ENCODE measurements at regions not wholly inside any gene's neighbourhood (a gene's known extent, or its start where the extent isn't known, plus 50 kb on each side); places are given as distances from the start of the nearest gene placed in this dataset.

- H3K9me3 ChIP-seq (ENCODE audit: insufficient read depth, low read depth, low read length): peaks cover 10% of the 10 kb centered on the region; the same call in 1 of the 2 replicates
- H3K9ac ChIP-seq (ENCODE audit: low read depth, low read length, poor library complexity, severe bottlenecking): no peak overlapping the region
- no peaks in the 10 kb centered on the region for H3K36me3 ChIP-seq (ENCODE audit: insufficient read depth, low read length)
- H4K20me1 ChIP-seq (ENCODE audit: insufficient read depth, low read length, poor library complexity, severe bottlenecking): no peaks in the 10 kb centered on the region
- no peaks in the 10 kb centered on the region for H3K79me2 ChIP-seq (ENCODE audit: insufficient read depth, low read length)
- no peaks in the 10 kb centered on the region for H3K9me2 ChIP-seq (replicated peaks; ENCODE audit: low read depth, low read length)
- H3K27me3 ChIP-seq (ENCODE audit: insufficient read depth, low read length, poor library complexity, severe bottlenecking): no peaks in the 10 kb centered on the region
- no peak overlapping the region for H2AFZ ChIP-seq (ENCODE audit: low read length)
- no peaks in the 10 kb centered on the region for H3F3A ChIP-seq (ENCODE audit: low read depth)
- no peak overlapping the region for H3K4me3 ChIP-seq (ENCODE audit: low read length, poor library complexity, severe bottlenecking)
- TF ChIP-seq CTCF (conservative IDR thresholded peaks at IDR 0.05; ENCODE audit: low read length) (no peak), EZH2phosphoT487 (IDR thresholded peaks at IDR 0.05; ENCODE audit: borderline replicate concordance) (no peak)
- no peaks in the 10 kb centered on the region for H3K4me1 ChIP-seq (ENCODE audit: insufficient read depth, low read length, poor library complexity, severe bottlenecking)
- no peak overlapping the region for H3K4me2 ChIP-seq (ENCODE audit: low read depth, low read length, poor library complexity, severe bottlenecking)
Measured at GRCh38 chr18:33863912-33864311, 285.9 kb downstream of the ASXL3 start.

- H3K4me1 ChIP-seq (ENCODE audit: insufficient read depth, low read length, poor library complexity, severe bottlenecking): no peaks in the 10 kb centered on the region
- H4K20me1 ChIP-seq (ENCODE audit: insufficient read depth, low read length, poor library complexity, severe bottlenecking): no peaks in the 10 kb centered on the region
- no peak overlapping the region for H2AFZ ChIP-seq (ENCODE audit: low read length)
- no peak overlapping the region for H3K4me2 ChIP-seq (ENCODE audit: low read depth, low read length, poor library complexity, severe bottlenecking)
- H3K4me3 ChIP-seq (ENCODE audit: low read length, poor library complexity, severe bottlenecking): no peak overlapping the region
- H3K9me2 ChIP-seq (replicated peaks; ENCODE audit: low read depth, low read length): no peaks in the 10 kb centered on the region
- no peaks in the 10 kb centered on the region for H3K27me3 ChIP-seq (ENCODE audit: insufficient read depth, low read length, poor library complexity, severe bottlenecking)
- H3F3A ChIP-seq (ENCODE audit: low read depth): no peaks in the 10 kb centered on the region
- no peak for TF ChIP-seq EZH2phosphoT487 (IDR thresholded peaks at IDR 0.05; ENCODE audit: borderline replicate concordance)
- no peak for TF ChIP-seq CTCF (conservative IDR thresholded peaks at IDR 0.05; ENCODE audit: low read length)
- no peaks in the 10 kb centered on the region for H3K9me3 ChIP-seq (ENCODE audit: insufficient read depth, low read depth, low read length)
- H3K36me3 ChIP-seq (ENCODE audit: insufficient read depth, low read length): no peaks in the 10 kb centered on the region
- H3K79me2 ChIP-seq (ENCODE audit: insufficient read depth, low read length): no peaks in the 10 kb centered on the region
- no peak overlapping the region for H3K9ac ChIP-seq (ENCODE audit: low read depth, low read length, poor library complexity, severe bottlenecking)
Measured at GRCh38 chr18:33854827-33855139, 276.8 kb downstream of the ASXL3 start.

- no peak overlapping the region for H3K9ac ChIP-seq (ENCODE audit: low read depth, low read length, poor library complexity, severe bottlenecking)
- no peaks in the 10 kb centered on the region for H3K9me2 ChIP-seq (replicated peaks; ENCODE audit: low read depth, low read length)
- H4K20me1 ChIP-seq (ENCODE audit: insufficient read depth, low read length, poor library complexity, severe bottlenecking): no peaks in the 10 kb centered on the region
- no peaks in the 10 kb centered on the region for H3K79me2 ChIP-seq (ENCODE audit: insufficient read depth, low read length)
- no peaks in the 10 kb centered on the region for H3K27me3 ChIP-seq (ENCODE audit: insufficient read depth, low read length, poor library complexity, severe bottlenecking)
- no peak overlapping the region for H2AFZ ChIP-seq (ENCODE audit: low read length)
- H3K4me1 ChIP-seq (ENCODE audit: insufficient read depth, low read length, poor library complexity, severe bottlenecking): no peaks in the 10 kb centered on the region
- no peaks in the 10 kb centered on the region for H3K36me3 ChIP-seq (ENCODE audit: insufficient read depth, low read length)
- no peaks in the 10 kb centered on the region for H3K9me3 ChIP-seq (ENCODE audit: insufficient read depth, low read depth, low read length)
- no peak overlapping the region for H3K4me2 ChIP-seq (ENCODE audit: low read depth, low read length, poor library complexity, severe bottlenecking)
- TF ChIP-seq EZH2phosphoT487 (IDR thresholded peaks at IDR 0.05; ENCODE audit: borderline replicate concordance) (no peak), CTCF (conservative IDR thresholded peaks at IDR 0.05; ENCODE audit: low read length) (no peak)
- no peak overlapping the region for H3K4me3 ChIP-seq (ENCODE audit: low read length, poor library complexity, severe bottlenecking)
- H3F3A ChIP-seq (ENCODE audit: low read depth): no peaks in the 10 kb centered on the region
Measured at GRCh38 chr18:33854086-33854826, 276.2 kb downstream of the ASXL3 start.

All from Loucy (cell line).